NCI-H2196 (cell line): ENCODE measurements at regions not wholly inside any gene's neighbourhood (a gene's known extent, or its start where the extent isn't known, plus 50 kb on each side); places are given as distances from the start of the nearest gene placed in this dataset.

ENCODE experiments used
- DNase-seq: peaks from one replicate; lab custom pipeline; 2025; ENCODE audit not compliant: unreplicated experiment; lab: John Stamatoyannopoulos, UW

- DNase-seq: no peak
Measured at GRCh38 chr2:45154606-45155155, 145.4 kb upstream of the SIX2 start.

- DNase-seq: no peak
Measured at GRCh38 chr2:45154144-45154543, 144.9 kb upstream of the SIX2 start.

- DNase-seq: no peak
Measured at GRCh38 chr2:45153121-45153520, 143.9 kb upstream of the SIX2 start.

GRCh38 chr2:45152691-45153090 lies 143.4 kb upstream of the SIX2 start:
- no peak for DNase-seq

- DNase-seq: no peak
Measured at GRCh38 chr2:45145073-45145899, 136.0 kb upstream of the SIX2 start.

GRCh38 chr2:45141883-45142866 lies 132.9 kb upstream of the SIX2 start:
- no peak for DNase-seq

- DNase-seq: no peak
Measured at GRCh38 chr2:45140675-45141074, 131.4 kb upstream of the SIX2 start.

- no peak for DNase-seq
Measured at GRCh38 chr2:45138904-45139303, 129.7 kb upstream of the SIX2 start.

GRCh38 chr2:45137966-45138695 lies 128.9 kb upstream of the SIX2 start:
- DNase-seq: no peak

- DNase-seq: no peak
Measured at GRCh38 chr2:45134726-45135125, 125.5 kb upstream of the SIX2 start.

GRCh38 chr2:45134014-45134413 lies 124.8 kb upstream of the SIX2 start:
- no peak for DNase-seq

GRCh38 chr2:45132551-45132950 lies 123.3 kb upstream of the SIX2 start:
- no peak for DNase-seq

GRCh38 chr2:45131587-45131986 lies 122.3 kb upstream of the SIX2 start:
- no peak for DNase-seq

- DNase-seq: no peak
Measured at GRCh38 chr2:45130736-45131135, 121.5 kb upstream of the SIX2 start.

GRCh38 chr2:45128580-45128997 lies 119.3 kb upstream of the SIX2 start:
- DNase-seq: no peak

GRCh38 chr2:45127891-45128290 lies 118.6 kb upstream of the SIX2 start:
- DNase-seq: no peak

GRCh38 chr2:45127321-45127720 lies 118.1 kb upstream of the SIX2 start:
- no peak for DNase-seq

- no peak for DNase-seq
Measured at GRCh38 chr2:45125232-45125631, 116.0 kb upstream of the SIX2 start.

- no peak for DNase-seq
Measured at GRCh38 chr2:45124456-45124855, 115.2 kb upstream of the SIX2 start.

- DNase-seq: no peak
Measured at GRCh38 chr2:45123521-45124191, 114.4 kb upstream of the SIX2 start.
